ENCODE measurements at regions not wholly inside any gene's neighbourhood (a gene's known extent, or its start where the extent isn't known, plus 50 kb on each side); places are given as distances from the start of the nearest gene placed in this dataset.

GRCh38 chr3:31240013-31240412, 292.7 kb upstream of the STT3B start:
- Histone ChIP-seq H3K27ac (ENCODE audit: low read depth, low read length) (no peak overlapping the region), H3K27me3 (ENCODE audit: insufficient read depth, low read length) (peaks cover 25% of the 10 kb centered on the region), H4K20me1 (ENCODE audit: insufficient read depth, low read length) (no peaks in the 10 kb centered on the region), H3K36me3 (ENCODE audit: insufficient read depth, low read length) (no peaks in the 10 kb centered on the region), H3K4me1 (ENCODE audit: insufficient read depth, low read length) (no peaks in the 10 kb centered on the region), H3K4me2 (ENCODE audit: insufficient read depth, low read length) (no peak overlapping the region), H3K79me2 (ENCODE audit: insufficient read depth, low read length) (no peaks in the 10 kb centered on the region), H3K9me3 (ENCODE audit: low read depth, low read length) (no peaks in the 10 kb centered on the region), H2AFZ (ENCODE audit: low read length) (no peak overlapping the region), H3K4me3 (ENCODE audit: insufficient read depth, low read length) (no peak overlapping the region)
- TF ChIP-seq CTCF (IDR thresholded peaks at IDR 0.05; ENCODE audit: extremely low read depth, low read depth, low read length) = no peak
- no peak for DNase-seq (ENCODE audit: insufficient read length, low spot score, missing footprints)

DNA sequence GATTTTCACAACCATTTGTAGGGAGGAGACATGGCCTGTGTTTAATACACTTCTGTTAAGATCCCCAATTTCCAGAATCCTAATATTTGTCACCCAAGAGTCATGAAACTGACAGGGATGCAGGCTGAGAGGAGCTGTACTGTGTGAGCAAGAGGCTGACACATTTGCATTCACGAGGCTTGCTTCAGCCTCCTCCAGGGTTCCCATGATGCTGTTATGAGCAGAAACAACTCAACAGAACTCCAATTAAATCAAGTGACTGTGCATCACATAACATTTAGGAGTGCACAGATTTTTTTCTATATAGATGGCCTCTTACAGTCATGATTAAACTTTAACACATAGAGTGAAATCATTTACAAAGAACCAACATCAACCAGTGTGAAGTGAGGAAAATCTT, 292.3 kb upstream of the STT3B start:
- no peaks in the 10 kb centered on the region for H3K4me1 ChIP-seq (ENCODE audit: insufficient read depth, low read length)
- H4K20me1 ChIP-seq (ENCODE audit: insufficient read depth, low read length) = no peaks in the 10 kb centered on the region
- H2AFZ ChIP-seq (ENCODE audit: low read length) = no peak overlapping the region
- H3K79me2 ChIP-seq (ENCODE audit: insufficient read depth, low read length) = no peaks in the 10 kb centered on the region
- no peak for DNase-seq (ENCODE audit: insufficient read length, low spot score, missing footprints)
- H3K4me2 ChIP-seq (ENCODE audit: insufficient read depth, low read length) = no peak overlapping the region
- no peaks in the 10 kb centered on the region for H3K36me3 ChIP-seq (ENCODE audit: insufficient read depth, low read length)
- H3K9me3 ChIP-seq (ENCODE audit: low read depth, low read length) = no peaks in the 10 kb centered on the region
- H3K27me3 ChIP-seq (ENCODE audit: insufficient read depth, low read length) = peaks cover 23% of the 10 kb centered on the region
- H3K27ac ChIP-seq (ENCODE audit: low read depth, low read length) = no peak overlapping the region
- TF ChIP-seq CTCF (IDR thresholded peaks at IDR 0.05; ENCODE audit: extremely low read depth, low read depth, low read length) = no peak
- H3K4me3 ChIP-seq (ENCODE audit: insufficient read depth, low read length) = no peak overlapping the region

GRCh38 chr3:31240874-31241273, 291.9 kb upstream of the STT3B start:
- Histone ChIP-seq H3K27me3 (ENCODE audit: insufficient read depth, low read length) (peaks cover 19% of the 10 kb centered on the region), H3K27ac (ENCODE audit: low read depth, low read length) (no peak overlapping the region), H3K79me2 (ENCODE audit: insufficient read depth, low read length) (no peaks in the 10 kb centered on the region), H3K9me3 (ENCODE audit: low read depth, low read length) (no peaks in the 10 kb centered on the region), H4K20me1 (ENCODE audit: insufficient read depth, low read length) (no peaks in the 10 kb centered on the region), H2AFZ (ENCODE audit: low read length) (no peak overlapping the region), H3K4me3 (ENCODE audit: insufficient read depth, low read length) (no peak overlapping the region), H3K36me3 (ENCODE audit: insufficient read depth, low read length) (no peaks in the 10 kb centered on the region), H3K4me2 (ENCODE audit: insufficient read depth, low read length) (no peak overlapping the region), H3K4me1 (ENCODE audit: insufficient read depth, low read length) (no peaks in the 10 kb centered on the region)
- no peak for DNase-seq (ENCODE audit: insufficient read length, low spot score, missing footprints)
- no peak for TF ChIP-seq CTCF (IDR thresholded peaks at IDR 0.05; ENCODE audit: extremely low read depth, low read depth, low read length)

DNA sequence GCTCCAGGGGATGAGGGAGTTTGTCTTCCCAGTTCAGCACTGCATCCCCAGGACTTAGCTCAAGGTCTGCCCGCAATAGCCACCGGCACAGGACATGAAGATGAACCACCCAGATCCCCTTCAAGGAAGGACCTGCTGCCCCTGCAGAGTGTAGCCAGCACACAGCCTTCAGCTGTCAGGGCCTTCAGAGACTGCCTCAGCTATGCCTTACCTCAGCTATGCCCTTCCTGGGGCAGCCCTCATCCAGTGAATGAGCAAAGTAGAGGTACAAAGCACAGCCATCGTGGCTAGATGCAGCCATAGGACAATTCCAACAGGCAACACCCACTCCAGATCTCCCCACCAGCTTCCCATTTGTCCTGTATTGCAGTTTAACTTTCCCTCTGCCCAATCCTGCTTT, 291.2 kb upstream of the STT3B start:
- Histone ChIP-seq H3K4me3 (ENCODE audit: insufficient read depth, low read length) (no peak overlapping the region), H3K79me2 (ENCODE audit: insufficient read depth, low read length) (no peaks in the 10 kb centered on the region), H2AFZ (ENCODE audit: low read length) (no peak overlapping the region), H3K4me2 (ENCODE audit: insufficient read depth, low read length) (no peak overlapping the region), H3K9me3 (ENCODE audit: low read depth, low read length) (no peaks in the 10 kb centered on the region), H3K27me3 (ENCODE audit: insufficient read depth, low read length) (peaks cover 13% of the 10 kb centered on the region), H3K4me1 (ENCODE audit: insufficient read depth, low read length) (no peaks in the 10 kb centered on the region), H4K20me1 (ENCODE audit: insufficient read depth, low read length) (no peaks in the 10 kb centered on the region), H3K27ac (ENCODE audit: low read depth, low read length) (no peak overlapping the region), H3K36me3 (ENCODE audit: insufficient read depth, low read length) (no peaks in the 10 kb centered on the region)
- TF ChIP-seq CTCF (IDR thresholded peaks at IDR 0.05; ENCODE audit: extremely low read depth, low read depth, low read length) = no peak
- DNase-seq (ENCODE audit: insufficient read length, low spot score, missing footprints) = no peak
